ENCODE measurements at regions not wholly inside any gene's neighbourhood (a gene's known extent, or its start where the extent isn't known, plus 50 kb on each side); places are given as distances from the start of the nearest gene placed in this dataset.

GRCh38 chr7:26070290-26070689 lies 81.7 kb upstream of the NFE2L3 start:
- H3K4me3 ChIP-seq (ENCODE audit: low read length), result no peak overlapping the region
- ATAC-seq (no peak), DNase-seq (no peak)
- WGBS, result 80% methylated on average over 2 of the region's 2 CpGs
- no peaks in the 10 kb centered on the region for H3K4me1 ChIP-seq (ENCODE audit: control insufficient read depth, insufficient read depth, low read length)
- no peaks in the 10 kb centered on the region for H3K27me3 ChIP-seq (ENCODE audit: control insufficient read depth, insufficient read depth)
- H3K27ac ChIP-seq (ENCODE audit: low read length), result no peak overlapping the region
- no peaks in the 10 kb centered on the region for H3K9me3 ChIP-seq (ENCODE audit: control insufficient read depth, low read length)
- intact Hi-C loops (cut with DNase I), result no loop called here

- Histone ChIP-seq H3K4me1 (ENCODE audit: control insufficient read depth, insufficient read depth, low read length) (no peaks in the 10 kb centered on the region), H3K4me3 (ENCODE audit: low read length) (no peak overlapping the region), H3K27ac (ENCODE audit: low read length) (no peak overlapping the region), H3K27me3 (ENCODE audit: control insufficient read depth, insufficient read depth) (no peaks in the 10 kb centered on the region), H3K9me3 (ENCODE audit: control insufficient read depth, low read length) (no peaks in the 10 kb centered on the region)
- no peak for ATAC-seq
- 78% methylated on average over 4 of the region's 4 CpGs for WGBS
- DNase-seq, result peak in 1 of 3 donors; percentile 15
- intact Hi-C loops (cut with DNase I), result no loop called here
These were observed 80.2 kb upstream of the NFE2L3 start for GRCh38 chr7:26071622-26072456.

- H3K4me1 ChIP-seq (ENCODE audit: control insufficient read depth, insufficient read depth, low read length), result no peaks in the 10 kb centered on the region
- ATAC-seq (no peak), DNase-seq (no peak)
- 66% methylated on average over 4 of the region's 4 CpGs for WGBS
- H3K27me3 ChIP-seq (ENCODE audit: control insufficient read depth, insufficient read depth), result no peaks in the 10 kb centered on the region
- no peak overlapping the region for H3K27ac ChIP-seq (ENCODE audit: low read length)
- H3K9me3 ChIP-seq (ENCODE audit: control insufficient read depth, low read length), result no peaks in the 10 kb centered on the region
- intact Hi-C loops (cut with DNase I), result no loop called here
- H3K4me3 ChIP-seq (ENCODE audit: low read length), result no peak overlapping the region
These were observed 79.0 kb upstream of the NFE2L3 start for GRCh38 chr7:26073041-26073440.

GRCh38 chr7:26074919-26075318 lies 77.1 kb upstream of the NFE2L3 start:
- no peaks in the 10 kb centered on the region for H3K9me3 ChIP-seq (ENCODE audit: control insufficient read depth, low read length)
- H3K4me1 ChIP-seq (ENCODE audit: control insufficient read depth, insufficient read depth, low read length), result no peaks in the 10 kb centered on the region
- DNase-seq, result no peak
- no peaks in the 10 kb centered on the region for H3K27me3 ChIP-seq (ENCODE audit: control insufficient read depth, insufficient read depth)
- intact Hi-C loops (cut with DNase I), result no loop called here
- ATAC-seq, result no peak
- H3K27ac ChIP-seq (ENCODE audit: low read length), result no peak overlapping the region
- H3K4me3 ChIP-seq (ENCODE audit: low read length), result no peak overlapping the region
- 69% methylated on average over 4 of the region's 4 CpGs for WGBS

- no peaks in the 10 kb centered on the region for H3K9me3 ChIP-seq (ENCODE audit: control insufficient read depth, low read length)
- no peaks in the 10 kb centered on the region for H3K4me1 ChIP-seq (ENCODE audit: control insufficient read depth, insufficient read depth, low read length)
- WGBS, result 90% methylated on average over 6 of the region's 6 CpGs
- DNase-seq (no peak), ATAC-seq (no peak)
- no peak overlapping the region for H3K27ac ChIP-seq (ENCODE audit: low read length)
- intact Hi-C loops (cut with DNase I), result no loop called here
- no peak overlapping the region for H3K4me3 ChIP-seq (ENCODE audit: low read length)
- peaks cover 2% of the 10 kb centered on the region for H3K27me3 ChIP-seq (ENCODE audit: control insufficient read depth, insufficient read depth)
These were observed 75.3 kb upstream of the NFE2L3 start for GRCh38 chr7:26076691-26077090.

GRCh38 chr7:26078437-26079336 lies 73.3 kb upstream of the NFE2L3 start:
- Histone ChIP-seq H3K27ac (ENCODE audit: low read length) (no peak overlapping the region), H3K27me3 (ENCODE audit: control insufficient read depth, insufficient read depth) (peaks cover 2% of the 10 kb centered on the region), H3K9me3 (ENCODE audit: control insufficient read depth, low read length) (no peaks in the 10 kb centered on the region), H3K4me1 (ENCODE audit: control insufficient read depth, insufficient read depth, low read length) (no peaks in the 10 kb centered on the region), H3K4me3 (ENCODE audit: low read length) (no peak overlapping the region)
- peak; percentile 56 to 86 (median 85) for DNase-seq
- ATAC-seq, result peak; percentile 86 to 87
- intact Hi-C loops (cut with DNase I), result no loop called here
- 14% methylated on average over 19 of the region's 19 CpGs for WGBS

- Histone ChIP-seq H3K4me1 (ENCODE audit: control insufficient read depth, insufficient read depth, low read length) (no peaks in the 10 kb centered on the region), H3K27ac (ENCODE audit: low read length) (no peak overlapping the region), H3K9me3 (ENCODE audit: control insufficient read depth, low read length) (no peaks in the 10 kb centered on the region), H3K27me3 (ENCODE audit: control insufficient read depth, insufficient read depth) (peaks cover 2% of the 10 kb centered on the region), H3K4me3 (ENCODE audit: low read length) (no peak overlapping the region)
- intact Hi-C loops (cut with DNase I), result no loop called here
- DNase-seq, result no peak
- 47% methylated on average over 2 of the region's 2 CpGs for WGBS
- ATAC-seq, result no peak
These were observed 70.4 kb upstream of the NFE2L3 start for GRCh38 chr7:26081638-26082037.

GRCh38 chr7:26083113-26083512 lies 68.9 kb upstream of the NFE2L3 start:
- H3K9me3 ChIP-seq (ENCODE audit: control insufficient read depth, low read length), result no peaks in the 10 kb centered on the region
- 47% methylated on average over 2 of the region's 2 CpGs for WGBS
- H3K27me3 ChIP-seq (ENCODE audit: control insufficient read depth, insufficient read depth), result peaks cover 2% of the 10 kb centered on the region
- H3K4me3 ChIP-seq (ENCODE audit: low read length), result no peak overlapping the region
- no peaks in the 10 kb centered on the region for H3K4me1 ChIP-seq (ENCODE audit: control insufficient read depth, insufficient read depth, low read length)
- intact Hi-C loops (cut with DNase I), result no loop called here
- no peak overlapping the region for H3K27ac ChIP-seq (ENCODE audit: low read length)
- ATAC-seq (no peak), DNase-seq (no peak)

- intact Hi-C loops (cut with DNase I), result no loop called here
- ATAC-seq (no peak), DNase-seq (no peak)
- H3K9me3 ChIP-seq (ENCODE audit: control insufficient read depth, low read length), result no peaks in the 10 kb centered on the region
- H3K4me1 ChIP-seq (ENCODE audit: control insufficient read depth, insufficient read depth, low read length), result no peaks in the 10 kb centered on the region
- 89% methylated on average over 7 of the region's 7 CpGs for WGBS
- no peak overlapping the region for H3K27ac ChIP-seq (ENCODE audit: low read length)
- no peak overlapping the region for H3K4me3 ChIP-seq (ENCODE audit: low read length)
- H3K27me3 ChIP-seq (ENCODE audit: control insufficient read depth, insufficient read depth), result peaks cover 2% of the 10 kb centered on the region
These were observed 67.6 kb upstream of the NFE2L3 start for GRCh38 chr7:26084418-26084817.

GRCh38 chr7:26085771-26086170 lies 66.2 kb upstream of the NFE2L3 start:
- H3K4me1 ChIP-seq (ENCODE audit: control insufficient read depth, insufficient read depth, low read length), result no peaks in the 10 kb centered on the region
- 93% methylated on average over 7 of the region's 7 CpGs for WGBS
- H3K9me3 ChIP-seq (ENCODE audit: control insufficient read depth, low read length), result no peaks in the 10 kb centered on the region
- no peak overlapping the region for H3K4me3 ChIP-seq (ENCODE audit: low read length)
- intact Hi-C loops (cut with DNase I), result no loop called here
- H3K27ac ChIP-seq (ENCODE audit: low read length), result no peak overlapping the region
- DNase-seq (no peak), ATAC-seq (no peak)
- no peaks in the 10 kb centered on the region for H3K27me3 ChIP-seq (ENCODE audit: control insufficient read depth, insufficient read depth)

Data from right cardiac atrium (tissue), 5 donors.